ENCODE measurements at regions not wholly inside any gene's neighbourhood (a gene's known extent, or its start where the extent isn't known, plus 50 kb on each side); places are given as distances from the start of the nearest gene placed in this dataset.

GRCh38 chr15:81942157-81942556, 103.7 kb downstream of the MEX3B start:
- no peaks in the 10 kb centered on the region for H3K9me3 ChIP-seq (replicated peaks; ENCODE audit: control insufficient read depth, insufficient read depth, low read length)
- H3K4me1 ChIP-seq (ENCODE audit: control insufficient read depth, extremely low read depth, insufficient read depth, low read length), result no peaks in the 10 kb centered on the region
- no peak overlapping the region for H3K27ac ChIP-seq (ENCODE audit: insufficient read depth, low read depth, low read length)
- dilution Hi-C loops (cut with MboI; ENCODE audit: extremely low pct_ligation_motif_present, low sequenced_read_pairs), result no loop called here
- DNase-seq (ENCODE audit: low read depth, low spot score), result no peak
- H3K79me2 ChIP-seq (ENCODE audit: control insufficient read depth, insufficient read depth, low read length), result no peaks in the 10 kb centered on the region
- POLR2A ChIA-PET, result no interaction called here
- no peak overlapping the region for H3K4me3 ChIP-seq (replicated peaks in 1 of 3; ENCODE audit: insufficient read depth in 1 of 3, low read depth in 1 of 3, low read length in 3 of 3)
- FAIRE-seq, result no peak
- no peak overlapping the region for H2AFZ ChIP-seq (ENCODE audit: low read depth, low read length)
- H3K27me3 ChIP-seq (ENCODE audit: control insufficient read depth in 2 of 2, insufficient read depth in 2 of 2, low read length in 2 of 2), result peaks cover 1 to 2% of the 10 kb centered on the region in 2 experiments
- H3K9ac ChIP-seq (replicated peaks; ENCODE audit: extremely low read depth, insufficient read depth, low read length), result no peak overlapping the region
- no peaks in the 10 kb centered on the region for H4K20me1 ChIP-seq (replicated peaks; ENCODE audit: control insufficient read depth, extremely low read depth, insufficient read depth, low read length)
- no peak overlapping the region for H3K4me2 ChIP-seq (ENCODE audit: insufficient read depth, low read length)
- no peaks in the 10 kb centered on the region for H3K36me3 ChIP-seq (ENCODE audit: control insufficient read depth in 2 of 2, extremely low read depth in 1 of 2, insufficient read depth in 2 of 2, low read length in 2 of 2)
- TF ChIP-seq MAX (IDR thresholded peaks at IDR 0.05; ENCODE audit: insufficient read depth, insufficient read length) (no peak), POLR2AphosphoS5 (IDR thresholded peaks at IDR 0.05; ENCODE audit: insufficient read depth, low read depth, low read length) (no peak), CTCF (IDR thresholded peaks at IDR 0.05; ENCODE audit: extremely low read depth in 1 of 2, insufficient read depth in 1 of 2, low read depth in 1 of 2, low read length in 2 of 2) (no peak), EZH2 (IDR thresholded peaks at IDR 0.05; ENCODE audit: borderline replicate concordance, low read depth, low read length, severe bottlenecking) (no peak), FOS (IDR thresholded peaks at IDR 0.05; ENCODE audit: borderline replicate concordance, insufficient read depth, low read length) (no peak), JUN (IDR thresholded peaks at IDR 0.05; ENCODE audit: borderline replicate concordance, insufficient read depth, insufficient read length, low read depth) (no peak), GATA2 (IDR thresholded peaks at IDR 0.05; ENCODE audit: insufficient read depth, insufficient read length, low read depth, low read length) (no peak), POLR2A (IDR thresholded peaks at IDR 0.05; ENCODE audit: low read depth, low read length) (no peak), MYC (IDR thresholded peaks at IDR 0.05; ENCODE audit: low read depth, low read length) (no peak)
- intact Hi-C loops (cut with micrococcal nuclease), result no loop called here
- BruUV-seq (replicated peaks), result no TSS peak
- CTCF ChIA-PET, result no interaction called here
- H3K9me1 ChIP-seq (replicated peaks; ENCODE audit: control insufficient read depth, extremely low read depth, insufficient read depth, low read length), result no peaks in the 10 kb centered on the region
